NCI-H82 (cell line): ENCODE measurements at regions not wholly inside any gene's neighbourhood (a gene's known extent, or its start where the extent isn't known, plus 50 kb on each side); places are given as distances from the start of the nearest gene placed in this dataset.

Experiments
- DNase-seq: peaks from one replicate; lab custom pipeline; 2025; lab: John Stamatoyannopoulos, UW

- no peak for DNase-seq
Measured at GRCh38 chr15:62698646-62699045, 343.9 kb upstream of the TPM1 start.

GRCh38 chr15:62706317-62706716 is 336.2 kb upstream of the TPM1 start:
- DNase-seq, result no peak

- no peak for DNase-seq
Measured at GRCh38 chr15:62708470-62708869, 334.1 kb upstream of the TPM1 start.

DNA sequence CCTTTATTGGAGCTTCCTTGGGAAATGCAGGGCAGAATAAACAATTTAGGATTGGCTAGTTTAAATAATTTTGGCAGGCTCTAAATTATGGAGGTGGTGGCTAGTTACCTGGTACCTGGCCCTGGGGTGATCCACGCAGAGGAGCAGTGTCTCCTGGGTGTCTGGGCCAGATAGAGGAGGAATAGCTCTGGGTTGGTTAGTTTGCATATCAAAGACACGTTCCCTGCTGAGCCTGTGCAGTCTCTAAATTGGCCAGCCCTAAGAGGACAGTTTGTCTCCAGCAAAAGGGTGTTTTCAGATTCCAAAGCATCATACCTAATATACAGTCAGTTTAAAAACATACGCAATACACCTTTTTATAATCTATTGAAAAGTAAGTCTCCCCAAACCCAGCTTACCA is 333.3 kb upstream of the TPM1 start:
- DNase-seq, result no peak

GRCh38 chr15:62711691-62712454 is 330.7 kb upstream of the TPM1 start:
- DNase-seq, result no peak

DNA sequence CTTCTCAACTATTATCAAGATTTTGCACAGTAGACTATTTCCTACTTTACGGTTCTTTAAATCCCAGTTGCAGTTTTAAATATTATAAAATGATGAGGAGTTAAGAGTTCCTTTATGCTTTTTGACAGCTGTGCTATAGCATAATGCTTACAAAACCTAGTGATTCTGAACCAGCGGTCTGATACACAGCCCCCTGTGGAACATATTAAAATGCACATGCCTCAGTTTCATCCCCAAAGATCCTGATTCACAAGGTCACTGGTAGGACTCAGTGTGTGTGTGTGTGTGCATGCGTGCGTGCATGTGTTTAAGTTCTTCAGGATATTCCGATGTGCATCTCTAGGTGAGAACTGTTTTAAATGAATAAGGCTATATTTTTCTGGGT is 330.1 kb upstream of the TPM1 start:
- DNase-seq, result no peak

- no peak for DNase-seq
Measured at GRCh38 chr15:62715946-62716345, 326.6 kb upstream of the TPM1 start.

DNA sequence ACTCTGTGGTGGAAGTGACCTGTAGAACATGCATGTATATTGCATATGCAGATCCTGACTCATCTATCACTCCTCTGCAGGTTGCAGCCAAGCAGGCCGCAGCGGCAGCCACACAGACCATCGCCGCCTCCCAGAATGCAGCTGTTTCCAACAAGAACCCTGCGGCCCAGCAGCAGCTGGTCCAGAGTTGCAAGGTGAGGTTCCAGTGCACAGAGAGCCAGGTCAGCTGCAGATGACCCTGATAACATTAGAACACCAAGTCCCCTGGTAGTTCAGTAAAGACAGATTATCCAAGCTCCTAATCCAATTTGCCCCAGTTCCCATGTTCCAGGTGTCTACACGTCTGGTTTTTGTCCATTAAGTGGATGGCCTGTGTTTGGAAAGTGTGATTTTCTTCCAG is 325.1 kb upstream of the TPM1 start:
- peak; percentile 83 for DNase-seq

DNA sequence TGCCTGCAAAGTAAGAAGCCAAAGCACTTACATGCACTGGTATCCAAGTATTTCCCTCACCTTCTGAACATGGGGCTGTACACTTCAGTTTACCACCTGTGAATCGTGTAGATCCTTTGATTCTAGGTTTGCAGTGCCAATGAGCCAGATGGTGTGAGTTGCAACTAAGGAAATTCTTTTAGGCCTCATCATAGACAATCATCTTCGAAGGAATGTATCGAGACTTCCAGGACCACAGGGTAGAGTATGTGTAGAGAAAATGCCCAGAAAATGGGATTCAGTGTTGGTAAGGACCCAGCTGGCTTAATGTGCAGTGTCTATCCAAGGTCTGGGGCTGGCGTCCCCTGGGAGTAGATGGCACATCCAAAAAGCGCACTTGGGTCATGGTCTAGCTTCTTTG is 323.2 kb upstream of the TPM1 start:
- no peak for DNase-seq

- DNase-seq, result no peak
Measured at GRCh38 chr15:62722237-62722636, 320.3 kb upstream of the TPM1 start.

GRCh38 chr15:62726461-62726860 is 316.1 kb upstream of the TPM1 start:
- no peak for DNase-seq

- DNase-seq, result no peak
Measured at GRCh38 chr15:62727501-62727900, 315.0 kb upstream of the TPM1 start.

DNA sequence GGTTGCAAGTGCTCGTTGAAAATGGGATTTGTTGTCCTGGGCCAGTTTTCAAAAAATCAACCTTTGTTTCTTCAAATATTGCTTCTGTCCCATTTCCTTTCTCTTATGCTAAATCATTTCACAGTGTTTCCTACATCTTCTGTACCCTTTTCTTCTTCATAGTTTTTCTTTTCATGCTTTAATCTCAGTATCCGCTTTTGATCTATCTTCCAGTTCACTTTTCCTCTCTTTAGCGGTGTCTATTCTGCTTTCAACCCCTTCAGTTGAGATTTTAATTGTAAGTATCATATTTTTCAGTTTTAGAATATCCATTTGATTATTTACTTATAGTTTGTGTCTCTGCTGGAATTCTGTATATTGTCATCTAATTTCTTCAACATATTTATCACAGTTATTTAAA is 311.7 kb upstream of the TPM1 start:
- DNase-seq, result no peak

- no peak for DNase-seq
Measured at GRCh38 chr15:62732078-62732477, 310.5 kb upstream of the TPM1 start.

- DNase-seq, result no peak
Measured at GRCh38 chr15:62734706-62735105, 307.8 kb upstream of the TPM1 start.

DNA sequence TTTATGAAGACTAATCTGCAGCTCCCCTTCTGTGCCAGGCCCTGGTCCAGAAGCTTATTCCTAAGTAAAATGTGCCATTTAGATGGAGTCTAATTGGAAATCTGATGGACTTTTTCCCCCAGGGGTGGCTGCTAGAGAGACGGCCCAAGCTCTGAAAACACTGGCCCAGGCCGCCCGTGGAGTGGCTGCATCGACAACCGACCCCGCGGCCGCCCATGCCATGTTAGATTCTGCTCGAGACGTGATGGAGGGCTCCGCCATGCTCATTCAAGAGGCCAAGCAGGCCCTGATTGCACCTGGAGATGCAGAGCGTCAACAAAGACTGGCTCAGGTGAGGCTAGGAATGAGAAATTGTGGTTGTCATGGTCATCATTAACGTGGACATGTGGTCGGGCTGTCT is 305.8 kb upstream of the TPM1 start:
- no peak for DNase-seq

GRCh38 chr15:62737551-62737950 is 305.0 kb upstream of the TPM1 start:
- no peak for DNase-seq

- DNase-seq, result no peak
Measured at GRCh38 chr15:62739082-62739481, 303.5 kb upstream of the TPM1 start.

DNA sequence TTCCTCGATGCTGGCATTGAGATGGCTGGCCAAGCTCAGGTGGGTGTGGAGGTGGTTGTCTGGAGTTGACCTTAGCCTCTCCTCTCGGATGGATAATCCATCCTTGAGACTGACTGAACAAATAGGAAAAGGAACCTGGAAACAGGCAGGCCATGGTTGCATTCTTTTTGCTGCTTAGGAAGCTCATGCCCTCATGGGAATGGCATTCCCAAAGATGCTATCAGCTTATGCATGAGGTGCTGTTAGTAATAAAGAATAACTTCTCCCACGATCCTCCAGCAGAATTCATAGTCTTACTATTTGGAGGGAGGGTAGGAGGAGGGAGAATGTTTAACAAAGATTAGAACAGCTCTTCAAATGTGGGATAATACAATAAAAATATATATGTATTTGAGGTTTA is 303.0 kb upstream of the TPM1 start:
- no peak for DNase-seq

DNA sequence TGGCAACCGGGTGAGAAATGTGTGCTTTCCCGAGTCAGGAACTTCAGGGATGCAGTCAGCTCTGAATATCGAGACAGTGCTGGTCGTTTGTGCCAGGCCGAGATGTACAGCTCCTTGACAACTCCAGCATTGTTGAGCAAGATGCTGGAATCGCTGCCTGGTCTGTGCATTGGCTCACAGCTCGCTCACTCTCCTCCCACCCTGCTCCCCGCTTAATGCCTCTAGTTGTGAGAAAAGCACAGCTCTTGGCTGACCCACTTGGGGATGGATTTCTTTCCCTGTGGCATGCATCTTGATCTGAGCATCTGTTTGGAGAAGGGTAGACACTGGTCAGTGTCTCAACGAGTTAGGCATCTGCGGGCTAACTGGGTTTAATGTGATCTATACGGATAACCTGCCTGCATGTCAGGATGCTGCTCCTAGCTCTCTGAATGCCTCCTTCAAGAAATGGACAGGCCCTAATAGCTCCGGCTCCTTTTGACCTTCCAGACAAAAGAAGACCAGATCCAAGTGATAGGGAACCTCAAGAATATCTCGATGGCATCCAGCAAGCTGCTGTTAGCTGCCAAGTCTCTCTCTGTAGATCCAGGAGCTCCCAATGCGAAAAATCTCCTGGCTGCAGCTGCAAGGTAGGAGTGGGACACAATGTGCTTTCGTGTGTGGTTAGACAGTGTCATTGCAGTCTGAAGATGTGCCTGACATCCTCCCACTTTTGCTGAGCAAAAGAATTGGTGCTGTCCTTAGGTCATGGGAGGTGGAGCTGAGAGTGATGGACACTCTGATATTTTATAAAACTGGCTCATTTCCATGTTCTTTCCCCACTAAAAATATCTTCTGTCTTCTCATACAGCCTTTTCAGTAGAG is 302.2 kb upstream of the TPM1 start:
- no peak for DNase-seq

DNA sequence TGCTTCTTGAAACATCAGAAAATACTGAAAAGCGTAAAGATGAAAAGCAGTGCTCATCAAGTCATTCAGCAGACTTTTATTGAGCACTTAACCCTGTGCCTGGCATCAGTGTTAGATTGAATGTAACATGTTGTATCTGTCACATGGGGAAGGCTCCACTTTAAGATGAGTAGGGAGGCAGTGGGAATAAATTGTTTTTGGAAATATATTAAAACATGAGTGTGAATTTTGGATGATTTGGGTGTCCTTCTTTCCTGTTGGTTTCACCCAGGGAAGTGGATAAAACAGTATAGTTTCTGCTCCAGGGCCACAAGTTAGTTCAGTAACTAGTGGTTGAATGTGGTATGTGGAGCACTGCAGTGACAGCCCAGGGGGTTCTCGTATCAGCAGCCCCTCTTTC is 301.4 kb upstream of the TPM1 start:
- DNase-seq, result no peak

DNA sequence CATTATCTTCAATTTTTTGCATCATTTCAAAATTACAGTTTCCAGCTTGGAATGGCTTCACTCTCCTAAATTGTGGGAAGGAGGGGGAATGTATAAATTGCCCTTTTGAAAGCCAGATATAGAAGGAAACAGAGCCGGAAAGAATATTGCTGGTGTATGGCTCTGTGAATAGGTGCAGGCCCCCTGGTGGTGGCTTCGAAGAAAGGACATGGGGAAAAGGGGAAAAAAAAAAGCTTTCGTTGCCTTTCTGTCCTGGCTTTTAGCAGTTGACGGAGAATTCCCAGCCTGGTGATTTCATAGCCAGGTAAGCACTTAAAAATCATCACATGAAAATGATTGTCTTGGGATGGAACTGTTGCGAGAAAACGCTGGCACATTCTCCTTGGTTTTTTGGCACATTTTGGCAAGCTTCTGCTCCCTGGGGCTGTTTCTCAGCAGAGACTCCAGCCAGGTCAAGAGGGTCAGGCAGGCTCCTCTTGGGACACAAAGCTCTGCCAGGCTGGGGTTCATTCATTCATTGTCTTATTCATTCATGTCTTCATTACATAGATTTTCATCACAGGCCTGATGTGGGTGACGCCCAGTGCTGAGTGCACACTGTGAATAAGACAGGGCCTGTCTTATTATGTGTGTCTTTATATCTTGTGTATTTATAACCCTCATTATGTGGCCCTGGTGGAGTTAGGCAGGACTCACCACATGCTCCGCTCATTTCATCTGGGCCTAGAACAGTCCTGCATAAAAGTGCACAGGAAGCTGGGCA is 300.0 kb upstream of the TPM1 start:
- peak; percentile 79 for DNase-seq
